ENCODE measurements at regions not wholly inside any gene's neighbourhood (a gene's known extent, or its start where the extent isn't known, plus 50 kb on each side); places are given as distances from the start of the nearest gene placed in this dataset.

DNA sequence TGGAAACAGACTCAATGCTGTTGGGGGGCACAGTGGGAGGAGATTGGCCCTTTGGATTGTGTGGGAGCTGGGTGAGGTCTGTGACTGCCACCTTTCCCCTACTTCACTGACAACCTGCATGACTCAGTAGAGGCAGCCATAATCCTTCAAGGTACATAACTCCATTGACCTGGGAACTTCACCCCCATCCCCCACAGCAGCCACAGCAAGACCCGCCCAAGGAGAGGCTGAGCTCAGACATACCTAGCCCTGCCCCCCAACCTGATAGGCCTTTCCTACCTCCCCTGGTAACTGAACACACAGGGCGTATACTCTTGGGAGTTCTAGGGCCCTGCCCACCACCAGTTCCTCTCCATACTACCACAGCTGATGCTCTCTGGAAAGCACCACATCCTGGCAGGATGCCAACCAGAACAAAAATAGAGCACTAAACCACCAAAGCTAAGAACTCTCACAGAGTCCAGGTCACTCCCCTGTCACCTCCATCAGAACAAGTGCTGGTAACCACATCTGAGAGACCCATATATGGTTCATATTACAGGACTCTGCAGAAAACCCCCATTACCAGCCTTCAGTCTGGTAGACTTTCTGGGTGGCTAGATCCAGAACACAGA lies 703.9 kb downstream of the FSCB start:
- ChIA-PET CTCF (no interaction called here), POLR2A (no interaction called here)
- no peak for FAIRE-seq
- 54% methylated on average over 2 of the region's 2 CpGs for WGBS (ENCODE audit: missing lambda C conversion rate)
- Histone ChIP-seq H3K9me3 (no peaks in the 10 kb centered on the region; the same call in 2 of the 3 replicates), H3K4me3 (no peak overlapping the region), H3K27ac (no peak overlapping the region), H3K4me1 (no peaks in the 10 kb centered on the region), H3K4me2 (no peak overlapping the region)
- DNase-seq (ENCODE audit: low read depth in 1 of 2, low spot score in 1 of 2), result no peak
- TF ChIP-seq SMC3 (IDR thresholded peaks at IDR 0.05) (no peak), NFE2L2 (conservative IDR thresholded peaks at IDR 0.05; ENCODE audit: low read length) (no peak), KDM1A (IDR thresholded peaks at IDR 0.05; ENCODE audit: low read depth) (no peak), NPAS2 (CRISPR knock-in tag; IDR thresholded peaks at IDR 0.05; ENCODE audit: borderline replicate concordance) (no peak), TP53 (CRISPR knock-in tag; IDR thresholded peaks at IDR 0.05) (no peak), ESRRA (IDR thresholded peaks at IDR 0.05; ENCODE audit: borderline replicate concordance, low read length) (no peak), RNF2 (IDR thresholded peaks at IDR 0.05; ENCODE audit: borderline replicate concordance, low read depth) (no peak), RFX5 (IDR thresholded peaks at IDR 0.05) (no peak), GATA3 (IDR thresholded peaks at IDR 0.05; ENCODE audit: borderline replicate concordance) (no peak), EHMT2 (IDR thresholded peaks at IDR 0.05; ENCODE audit: low read depth) (no peak), MYC (IDR thresholded peaks at IDR 0.05; ENCODE audit: borderline replicate concordance, low read length) (no peak), POLR2A (IDR thresholded peaks at IDR 0.05; ENCODE audit: low read length) (no peak), FOXS1 (CRISPR knock-in tag; IDR thresholded peaks at IDR 0.05) (no peak), ZSCAN20 (CRISPR knock-in tag; IDR thresholded peaks at IDR 0.05) (no peak), ELK1 (IDR thresholded peaks at IDR 0.05; ENCODE audit: low read depth, low read length) (no peak), CHD4 (IDR thresholded peaks at IDR 0.05; ENCODE audit: borderline replicate concordance) (no peak)
- ATAC-seq, result no peak

GRCh38 chr14:43795600-43796228 lies 711.4 kb downstream of the FSCB start:
- Histone ChIP-seq H3K4me1 (no peaks in the 10 kb centered on the region), H3K4me2 (no peak overlapping the region), H3K9me3 (no peaks in the 10 kb centered on the region), H3K27ac (no peak overlapping the region), H3K4me3 (no peak overlapping the region)
- POLR2A ChIA-PET, result no interaction called here
- FAIRE-seq (no peak), DNase-seq (ENCODE audit: low read depth in 1 of 2, low spot score in 1 of 2) (peak in 1 of 2 experiments; percentile 25), ATAC-seq (no peak)
- CTCF ChIA-PET, result no interaction called here
- peak; percentile 34 to 40; a peak in 4 of 5 replicates for TF ChIP-seq RAD21 (conservative IDR thresholded peaks at IDR 0.05 in 1 of 2, IDR thresholded peaks at IDR 0.05 in 1 of 2)
- TF ChIP-seq SMC3 (IDR thresholded peaks at IDR 0.05), result 0 out of 3 replicates have a peak, but pooled peaks have one; percentile 16
- TF ChIP-seq EHMT2 (IDR thresholded peaks at IDR 0.05; ENCODE audit: low read depth), result no peak

DNA sequence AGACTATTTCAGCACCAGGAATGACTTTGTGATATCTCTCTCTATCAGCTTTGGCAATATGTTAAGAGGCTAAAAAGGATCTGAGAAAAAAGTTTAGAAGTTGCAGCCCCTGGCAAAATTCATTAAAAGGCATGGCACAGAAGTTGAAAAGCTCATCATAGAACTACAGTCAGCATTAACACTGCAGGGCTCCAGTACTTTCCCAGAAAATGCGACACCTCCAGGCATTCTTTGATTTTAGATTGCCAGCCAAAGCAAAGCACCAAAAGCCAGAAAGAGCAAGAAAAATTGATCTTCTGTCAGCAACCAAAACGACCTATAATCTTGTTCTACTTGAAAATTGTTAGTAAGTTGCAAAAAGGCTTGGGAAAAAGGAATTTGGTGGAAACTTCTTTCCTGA lies 713.5 kb downstream of the FSCB start:
- DNase-seq (ENCODE audit: low read depth in 1 of 2, low spot score in 1 of 2) (no peak), ATAC-seq (no peak), FAIRE-seq (no peak)
- ChIA-PET CTCF (no interaction called here), POLR2A (no interaction called here)
- H3K4me2 ChIP-seq, result no peak overlapping the region
- H3K4me3 ChIP-seq, result no peak overlapping the region
- TF ChIP-seq GATA3 (IDR thresholded peaks at IDR 0.05; ENCODE audit: borderline replicate concordance) (no peak), POLR2AphosphoS2 (conservative IDR thresholded peaks at IDR 0.05; ENCODE audit: low read length) (no peak), RARB (CRISPR knock-in tag; IDR thresholded peaks at IDR 0.05) (no peak)
- H3K27ac ChIP-seq, result no peak overlapping the region
- no peaks in the 10 kb centered on the region for H3K4me1 ChIP-seq
- 32% methylated on average over 2 of the region's 2 CpGs for WGBS (ENCODE audit: missing lambda C conversion rate)
- H3K9me3 ChIP-seq, result no peaks in the 10 kb centered on the region

DNA sequence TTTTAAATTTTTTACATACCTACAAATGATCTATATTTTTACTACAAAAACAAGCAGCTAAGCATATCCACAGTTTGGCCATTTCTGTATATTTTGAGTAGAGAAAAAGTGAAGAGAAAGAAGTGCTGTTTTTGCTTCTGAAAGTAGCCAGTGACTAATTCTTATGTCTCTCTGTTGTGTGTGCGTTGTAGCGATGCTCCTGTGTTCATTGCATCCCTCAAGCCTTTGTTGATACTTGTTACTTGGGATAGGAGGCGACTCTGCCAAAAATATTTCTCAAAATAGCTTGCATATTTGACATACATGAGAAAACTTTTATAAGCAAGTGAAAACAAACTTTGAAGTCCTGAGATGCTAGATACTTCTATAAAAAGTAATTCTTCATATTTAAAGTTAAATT lies 714.1 kb downstream of the FSCB start:
- no peak for TF ChIP-seq RAD21 (conservative IDR thresholded peaks at IDR 0.05 in 1 of 2, IDR thresholded peaks at IDR 0.05 in 1 of 2)
- TF ChIP-seq CHD4 (IDR thresholded peaks at IDR 0.05; ENCODE audit: borderline replicate concordance), result no peak
- TF ChIP-seq, protein P1, sequence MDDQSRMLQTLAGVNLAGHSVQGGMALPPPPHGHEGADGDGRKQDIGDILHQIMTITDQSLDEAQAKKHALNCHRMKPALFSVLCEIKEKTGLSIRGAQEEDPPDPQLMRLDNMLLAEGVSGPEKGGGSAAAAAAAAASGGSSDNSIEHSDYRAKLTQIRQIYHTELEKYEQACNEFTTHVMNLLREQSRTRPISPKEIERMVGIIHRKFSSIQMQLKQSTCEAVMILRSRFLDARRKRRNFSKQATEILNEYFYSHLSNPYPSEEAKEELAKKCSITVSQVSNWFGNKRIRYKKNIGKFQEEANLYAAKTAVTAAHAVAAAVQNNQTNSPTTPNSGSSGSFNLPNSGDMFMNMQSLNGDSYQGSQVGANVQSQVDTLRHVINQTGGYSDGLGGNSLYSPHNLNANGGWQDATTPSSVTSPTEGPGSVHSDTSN (IDR thresholded peaks at IDR 0.05), result no peak
- TF ChIP-seq MYC (IDR thresholded peaks at IDR 0.05; ENCODE audit: borderline replicate concordance, low read length), result no peak
- no peak for TF ChIP-seq EHF (CRISPR knock-in tag; IDR thresholded peaks at IDR 0.05)
- TF ChIP-seq, protein P2, sequence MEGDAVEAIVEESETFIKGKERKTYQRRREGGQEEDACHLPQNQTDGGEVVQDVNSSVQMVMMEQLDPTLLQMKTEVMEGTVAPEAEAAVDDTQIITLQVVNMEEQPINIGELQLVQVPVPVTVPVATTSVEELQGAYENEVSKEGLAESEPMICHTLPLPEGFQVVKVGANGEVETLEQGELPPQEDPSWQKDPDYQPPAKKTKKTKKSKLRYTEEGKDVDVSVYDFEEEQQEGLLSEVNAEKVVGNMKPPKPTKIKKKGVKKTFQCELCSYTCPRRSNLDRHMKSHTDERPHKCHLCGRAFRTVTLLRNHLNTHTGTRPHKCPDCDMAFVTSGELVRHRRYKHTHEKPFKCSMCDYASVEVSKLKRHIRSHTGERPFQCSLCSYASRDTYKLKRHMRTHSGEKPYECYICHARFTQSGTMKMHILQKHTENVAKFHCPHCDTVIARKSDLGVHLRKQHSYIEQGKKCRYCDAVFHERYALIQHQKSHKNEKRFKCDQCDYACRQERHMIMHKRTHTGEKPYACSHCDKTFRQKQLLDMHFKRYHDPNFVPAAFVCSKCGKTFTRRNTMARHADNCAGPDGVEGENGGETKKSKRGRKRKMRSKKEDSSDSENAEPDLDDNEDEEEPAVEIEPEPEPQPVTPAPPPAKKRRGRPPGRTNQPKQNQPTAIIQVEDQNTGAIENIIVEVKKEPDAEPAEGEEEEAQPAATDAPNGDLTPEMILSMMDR (IDR thresholded peaks at IDR 0.05), result no peak
- TF ChIP-seq CBX2 (IDR thresholded peaks at IDR 0.05; ENCODE audit: borderline replicate concordance, low read depth), result no peak
- FAIRE-seq (no peak), DNase-seq (ENCODE audit: low read depth in 1 of 2, low spot score in 1 of 2) (no peak), ATAC-seq (no peak)
- Histone ChIP-seq H3K4me2 (no peak overlapping the region), H3K4me3 (no peak overlapping the region), H3K9me3 (no peaks in the 10 kb centered on the region), H3K4me1 (no peaks in the 10 kb centered on the region), H3K27ac (no peak overlapping the region)
- 20% methylated on average over 3 of the region's 3 CpGs for WGBS (ENCODE audit: missing lambda C conversion rate)
- ChIA-PET CTCF (no interaction called here), POLR2A (no interaction called here)
